ENCODE measurements at regions not wholly inside any gene's neighbourhood (a gene's known extent, or its start where the extent isn't known, plus 50 kb on each side); places are given as distances from the start of the nearest gene placed in this dataset.

- Histone ChIP-seq H3K4me1 (peaks cover 0 to 10% of the 10 kb centered on the region in 2 donors), H3K27me3 (no peaks in the 10 kb centered on the region), H3K9me3 (no peaks in the 10 kb centered on the region), H3K36me3 (no peaks in the 10 kb centered on the region), H3K27ac (no peak overlapping the region), H3K4me3 (no peak overlapping the region)
- in situ Hi-C loops (cut with MboI; ENCODE audit: low sequenced_read_pairs in 4 of 4) (no loop called here), intact Hi-C loops (cut with DNase I; ENCODE audit: low total_unique reads) (no loop called here)
- ATAC-seq: peak; percentile 74 to 84
- peak; percentile 14 to 38 for DNase-seq
- TF ChIP-seq CTCF (IDR thresholded peaks at IDR 0.05 in 4 of 5, conservative IDR thresholded peaks at IDR 0.05 in 1 of 5): no peak
- no peak for TF ChIP-seq POLR2A (IDR thresholded peaks at IDR 0.05)
Measured at GRCh38 chr2:76640905-76641304, 881.3 kb downstream of the LRRTM4 start.

DNA sequence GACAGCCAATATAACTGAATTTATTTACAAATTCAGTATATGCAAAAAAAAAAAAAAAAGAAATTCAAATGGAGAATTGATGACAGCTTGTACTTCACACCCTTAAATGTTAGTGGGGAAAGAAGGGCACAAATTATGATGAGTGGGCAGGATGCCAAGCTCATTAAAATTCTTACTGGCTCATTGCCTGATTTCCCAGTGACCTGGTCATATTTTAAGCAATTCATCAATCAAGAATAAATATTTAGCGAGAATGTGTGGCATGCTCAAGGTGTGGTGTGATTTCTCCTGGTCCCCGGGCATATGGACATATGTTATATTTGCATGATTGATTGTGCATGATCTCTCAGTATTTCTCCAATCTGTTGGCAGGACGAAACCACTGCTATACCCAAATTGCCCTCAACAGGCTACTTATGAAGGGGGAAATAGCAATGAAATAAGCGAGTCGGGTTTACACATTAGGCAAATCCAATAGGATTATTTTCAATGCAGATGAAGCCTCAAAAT is 883.0 kb downstream of the LRRTM4 start:
- no peaks in the 10 kb centered on the region for H3K36me3 ChIP-seq

GRCh38 chr2:76633276-76633921 is 888.8 kb downstream of the LRRTM4 start:
- no peak overlapping the region for H3K27ac ChIP-seq
- ATAC-seq (no peak), DNase-seq (no peak)
- no peaks in the 10 kb centered on the region for H3K27me3 ChIP-seq
- H3K9me3 ChIP-seq: no peaks in the 10 kb centered on the region
- H3K4me1 ChIP-seq: no peaks in the 10 kb centered on the region
- no peaks in the 10 kb centered on the region for H3K36me3 ChIP-seq
- intact Hi-C loops (cut with DNase I; ENCODE audit: low total_unique reads): no loop called here
- in situ Hi-C loops (cut with MboI; ENCODE audit: low sequenced_read_pairs in 4 of 4): no loop called here
- TF ChIP-seq POLR2A (IDR thresholded peaks at IDR 0.05) (no peak), CTCF (IDR thresholded peaks at IDR 0.05 in 4 of 5, conservative IDR thresholded peaks at IDR 0.05 in 1 of 5) (no peak)
- no peak overlapping the region for H3K4me3 ChIP-seq

More for the DNA sequence above, 883.0 kb downstream of the LRRTM4 start:
- Histone ChIP-seq H3K9me3 (no peaks in the 10 kb centered on the region), H3K4me1 (peaks cover 0 to 10% of the 10 kb centered on the region in 2 donors), H3K27ac (no peak overlapping the region), H3K27me3 (no peaks in the 10 kb centered on the region), H3K4me3 (no peak overlapping the region)
- intact Hi-C loops (cut with DNase I; ENCODE audit: low total_unique reads): no loop called here
- in situ Hi-C loops (cut with MboI; ENCODE audit: low sequenced_read_pairs in 4 of 4): no loop called here
- no peak for ATAC-seq
- no peak for TF ChIP-seq CTCF (IDR thresholded peaks at IDR 0.05 in 4 of 5, conservative IDR thresholded peaks at IDR 0.05 in 1 of 5)
- TF ChIP-seq POLR2A (IDR thresholded peaks at IDR 0.05): no peak
- no peak for DNase-seq

DNA sequence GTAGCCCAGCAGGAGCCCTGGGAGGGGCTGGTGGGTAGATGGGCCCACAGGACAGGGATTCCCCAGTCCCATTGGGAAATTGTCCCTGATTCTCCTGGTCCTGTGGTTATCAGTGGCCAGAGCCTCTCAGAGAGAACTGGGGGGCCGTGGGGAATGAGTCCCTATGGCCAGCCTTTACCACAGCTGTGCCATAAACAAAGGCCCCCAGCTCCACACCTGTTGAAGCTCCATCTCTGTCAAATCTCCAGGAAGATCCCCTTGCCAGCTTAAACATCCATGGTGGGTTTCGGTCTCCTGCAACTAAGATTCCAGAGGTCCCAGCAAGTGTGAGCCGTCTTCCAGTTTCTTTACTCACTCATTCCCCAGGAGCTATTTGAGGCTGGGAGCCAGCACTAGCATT is 897.1 kb downstream of the LRRTM4 start:
- ATAC-seq (no peak), DNase-seq (no peak)
- TF ChIP-seq CTCF (IDR thresholded peaks at IDR 0.05 in 4 of 5, conservative IDR thresholded peaks at IDR 0.05 in 1 of 5) (no peak), POLR2A (IDR thresholded peaks at IDR 0.05) (no peak)
- Histone ChIP-seq H3K27me3 (no peaks in the 10 kb centered on the region), H3K4me1 (no peaks in the 10 kb centered on the region), H3K9me3 (no peaks in the 10 kb centered on the region), H3K36me3 (no peaks in the 10 kb centered on the region), H3K27ac (no peak overlapping the region), H3K4me3 (no peak overlapping the region)
- in situ Hi-C loops (cut with MboI; ENCODE audit: low sequenced_read_pairs in 4 of 4): no loop called here
- intact Hi-C loops (cut with DNase I; ENCODE audit: low total_unique reads): no loop called here
